A549 (cell line): ENCODE measurements at regions not wholly inside any gene's neighbourhood (a gene's known extent, or its start where the extent isn't known, plus 50 kb on each side); places are given as distances from the start of the nearest gene placed in this dataset.

Experiments
- ATAC-seq, 2 experiments: fragments of 200-7000 bp in 1 of 2; fragments of >200 bp in 1 of 2; cut with Nextera tagmentation in 1 of 2; cut with Tn5 transposase in 1 of 2; 3 replicates each; pipeline versions ENCODE4 v1.8.0 to v1.9.1; 2018 to 2020; ENCODE audit warnings: mild to moderate bottlenecking in 1 of 2, moderate library complexity in 1 of 2
- CTCF ChIA-PET: fragments of 300-600 bp; sonication (Branson Sonifier 250); formaldehyde crosslinking; extraction: SDS; loops from one replicate; lab custom pipeline; 2021; ENCODE audit warnings: antibody characterized with exemption, inconsistent platforms; lab: Yijun Ruan, JAX
- POLR2A ChIA-PET: fragments of 350-600 bp; formaldehyde crosslinking; extraction: SDS; loops from one replicate; lab custom pipeline; 2021; ENCODE audit warnings: antibody characterized with exemption, inconsistent platforms; lab: Yijun Ruan, JAX
- DNase-seq, 2 experiments: peaks; one replicate each; pipeline versions ENCODE4 v3.0.0 to v3.0.0-alpha.2; 2011 to 2016; ENCODE audit warnings: low read depth in 1 of 2, low spot score in 1 of 2
- FAIRE-seq: peaks from 2 replicates; lab custom pipeline; 2011; peaks lifted over from hg19 to GRCh38; lab: Jason Lieb, UNC
- H3K27ac ChIP-seq, 2 experiments: fragments of >200 bp; sonication (Bioruptor Twin); formaldehyde crosslinking; 3 replicates each; pipeline ENCODE4 v1.5.1; 2016 to 2017
- H3K4me1 ChIP-seq: fragments of >200 bp; sonication (Bioruptor Twin); formaldehyde crosslinking; 3 replicates; pipeline ENCODE4 v1.6.1; 2016
- H3K4me2 ChIP-seq: fragments of >200 bp; sonication (Bioruptor Twin); formaldehyde crosslinking; 3 replicates; pipeline ENCODE4 v1.6.1; 2016
- H3K4me3 ChIP-seq: fragments of >200 bp; sonication (Bioruptor Twin); formaldehyde crosslinking; 3 replicates; pipeline ENCODE4 v1.5.1; 2016
- H3K9me3 ChIP-seq: fragments of >200 bp; sonication (Bioruptor Twin); formaldehyde crosslinking; 3 replicates; pipeline ENCODE4 v1.6.1; 2016
- ATOH8 ChIP-seq: fragments of 250-450 bp; sonication (Bioruptor Pico); IDR thresholded peaks from 2 replicates; pipeline ENCODE4 v1.5.0; 2020; ENCODE audit warnings: low read depth, mild to moderate bottlenecking, moderate library complexity
- BCL3 ChIP-seq: fragments of >200 bp; sonication (Bioruptor Twin); formaldehyde crosslinking; IDR thresholded peaks from 3 replicates; pipeline ENCODE4 v1.6.1; 2016
- BHLHE40 ChIP-seq: IDR thresholded peaks from 2 replicates; pipeline ENCODE4 v1.6.1; 2012; ENCODE audit warnings: low read depth, low read length, inconsistent platforms
- CBX2 ChIP-seq: fragments of 200-600 bp; sonication (generic); IDR thresholded peaks from 2 replicates; pipeline ENCODE4 v1.6.1; 2016; ENCODE audit warnings: low read depth, mild to moderate bottlenecking, borderline replicate concordance
- CBX8 ChIP-seq: fragments of 200-600 bp; sonication (generic); IDR thresholded peaks from 2 replicates; pipeline ENCODE4 v1.6.1; 2016
- CEBPB ChIP-seq, 2 experiments: fragments of >200 bp in 1 of 2; sonication (Bioruptor Twin) in 1 of 2; formaldehyde crosslinking in 1 of 2; IDR thresholded peaks; 2 replicates each; pipeline ENCODE4 v1.6.1; 2012 to 2016
- CHD2 ChIP-seq: fragments of 150-350 bp; IDR thresholded peaks from 2 replicates; pipeline ENCODE4 v1.6.1; 2014; ENCODE audit warnings: low read length; ENCODE audit not compliant: partially characterized antibody
- EHF ChIP-seq: fragments of 250-450 bp; sonication (Bioruptor Pico); IDR thresholded peaks from 2 replicates; pipeline ENCODE4 v1.5.0; 2020; ENCODE audit warnings: mild to moderate bottlenecking
- EHMT2 ChIP-seq: fragments of 200-600 bp; sonication (generic); IDR thresholded peaks from 2 replicates; pipeline ENCODE4 v1.6.1; 2016; ENCODE audit warnings: antibody characterized with exemption, low read depth, mild to moderate bottlenecking, moderate library complexity
- EP300 ChIP-seq, 2 experiments: fragments of >200 bp; sonication (Bioruptor Twin); formaldehyde crosslinking; IDR thresholded peaks; 2 replicates in 1 of 2; 3 replicates in 1 of 2; pipeline ENCODE4 v1.6.1; 2016 to 2017
- FOSB ChIP-seq: fragments of 250-450 bp; sonication (Bioruptor Pico); IDR thresholded peaks from 2 replicates; pipeline ENCODE4 v1.5.0; 2020; ENCODE audit warnings: mild to moderate bottlenecking, moderate library complexity
- FOSL2 ChIP-seq, 2 experiments: fragments of 450-650 bp in 1 of 2; fragments of >200 bp in 1 of 2; sonication (Bioruptor Twin) in 1 of 2; formaldehyde crosslinking; IDR thresholded peaks; 2 replicates each; pipeline versions ENCODE4 v1.5.0 to v1.6.1; 2016 to 2020; ENCODE audit warnings: mild to moderate bottlenecking in 1 of 2, moderate library complexity in 1 of 2
- GATA3 ChIP-seq: IDR thresholded peaks from 2 replicates; pipeline ENCODE4 v1.6.1; 2012; ENCODE audit warnings: borderline replicate concordance
- HOXA7 ChIP-seq: fragments of 250-450 bp; sonication (Bioruptor Pico); IDR thresholded peaks from 2 replicates; pipeline ENCODE4 v1.5.0; 2020; ENCODE audit warnings: mild to moderate bottlenecking, moderate library complexity
- HOXB5 ChIP-seq: fragments of 250-450 bp; sonication (Bioruptor Pico); IDR thresholded peaks from 2 replicates; pipeline ENCODE4 v1.5.0; 2020; ENCODE audit warnings: mild to moderate bottlenecking, moderate library complexity
- JUN ChIP-seq, 2 experiments: fragments of >200 bp; sonication (Bioruptor Twin); formaldehyde crosslinking; IDR thresholded peaks; 2 replicates in 1 of 2; 3 replicates in 1 of 2; pipeline ENCODE4 v1.6.1; 2016 to 2017
- JUNB ChIP-seq: fragments of >200 bp; sonication (Bioruptor Twin); formaldehyde crosslinking; IDR thresholded peaks from 2 replicates; pipeline ENCODE4 v1.6.1; 2016
- MAFK ChIP-seq: fragments of 450-650 bp; IDR thresholded peaks from 2 replicates; pipeline ENCODE4 v1.6.1; 2014; ENCODE audit not compliant: partially characterized antibody
- MAZ ChIP-seq: fragments of 150-350 bp; IDR thresholded peaks from 2 replicates; pipeline ENCODE4 v1.6.1; 2014; ENCODE audit warnings: antibody characterized with exemption, low read depth, low read length, borderline replicate concordance
- PHF8 ChIP-seq: fragments of 200-600 bp; sonication (generic); IDR thresholded peaks from 2 replicates; pipeline ENCODE4 v1.6.1; 2016; ENCODE audit warnings: low read depth, mild to moderate bottlenecking, antibody characterized with exemption, moderate library complexity, borderline replicate concordance
- RAD21 ChIP-seq, 2 experiments: fragments of >200 bp in 1 of 2; sonication (Bioruptor Twin) in 1 of 2; formaldehyde crosslinking in 1 of 2; IDR thresholded peaks in 1 of 2; conservative IDR thresholded peaks in 1 of 2; 2 replicates in 1 of 2; 3 replicates in 1 of 2; pipeline ENCODE4 v1.6.1; 2012 to 2018; ENCODE audit warnings: inconsistent platforms in 1 of 2
- RCOR1 ChIP-seq: fragments of 150-350 bp; IDR thresholded peaks from 2 replicates; pipeline ENCODE4 v1.6.1; 2014; ENCODE audit warnings: antibody characterized with exemption, low read length, low read depth
- RFX5 ChIP-seq: fragments of 450-650 bp; IDR thresholded peaks from 2 replicates; pipeline ENCODE4 v1.7.1; 2014; ENCODE audit warnings: antibody characterized with exemption, mild to moderate bottlenecking, moderate library complexity
- RNF2 ChIP-seq: fragments of 200-600 bp; sonication (generic); IDR thresholded peaks from 2 replicates; pipeline ENCODE4 v1.6.1; 2016; ENCODE audit warnings: low read depth, mild to moderate bottlenecking, antibody characterized with exemption, moderate library complexity, borderline replicate concordance
- SREBF2 ChIP-seq: fragments of 450-650 bp; IDR thresholded peaks from 2 replicates; pipeline ENCODE4 v1.6.1; 2014; ENCODE audit warnings: mild to moderate bottlenecking, moderate library complexity
- WGBS: methylation state at CpG from one replicate; pipeline ENCODE4 v1.1.6; 2017; ENCODE audit errors: missing lambda C conversion rate; 5-methylcytosine and 5-hydroxymethylcytosine counted together

GRCh38 chr14:71800878-71801277 is 131.4 kb upstream of the RGS6 start:
- H3K27ac ChIP-seq, result no peak overlapping the region
- DNase-seq (no peak), ATAC-seq (no peak)
- 49% methylated on average over 4 of the region's 4 CpGs for WGBS
- POLR2A ChIA-PET, result no interaction called here
- no peak overlapping the region for H3K4me2 ChIP-seq
- H3K9me3 ChIP-seq, result no peaks in the 10 kb centered on the region
- H3K4me1 ChIP-seq, result peaks cover 24% of the 10 kb centered on the region
- TF ChIP-seq CBX2 (no peak), RFX5 (no peak), SREBF2 (no peak), GATA3 (no peak), RAD21 (conservative IDR thresholded peaks at IDR 0.05 in 1 of 2, IDR thresholded peaks at IDR 0.05 in 1 of 2) (no peak), HOXB5 (CRISPR knock-in tag) (no peak), CHD2 (no peak), FOSB (no peak), JUNB (no peak), HOXA7 (CRISPR knock-in tag) (no peak), MAZ (no peak), RCOR1 (no peak), PHF8 (no peak), RNF2 (no peak), BHLHE40 (no peak), MAFK (no peak), JUN (IDR thresholded peaks at IDR 0.05) (no peak), CBX8 (no peak), FOSL2 (IDR thresholded peaks at IDR 0.05) (no peak), FOSL2 (CRISPR knock-in tag; IDR thresholded peaks at IDR 0.05) (no peak), EHMT2 (no peak)
- TF ChIP-seq, all 56 proteins: peak for 0
- FAIRE-seq, result no peak
- no peak overlapping the region for H3K4me3 ChIP-seq
- CTCF ChIA-PET, result no interaction called here

- DNase-seq (peak; percentile 10 to 68), ATAC-seq (peak in 1 of 2 experiments; percentile 72; a peak in 4 of 6 replicates), FAIRE-seq (no peak)
- peak overlapping the region; percentile 21 to 51; a peak in 4 of 6 replicates for H3K27ac ChIP-seq
- POLR2A ChIA-PET, result no interaction called here
- H3K9me3 ChIP-seq, result no peaks in the 10 kb centered on the region
- CTCF ChIA-PET, result interaction anchor here (0.7 kb wide), 1 partner anchor 50 kb away, joined by 3 read pairs; no protein-coding TSS in a partner anchor
- TF ChIP-seq CEBPB (IDR thresholded peaks at IDR 0.05) (peak; percentile 38 to 62; a peak in 2 of 4 replicates), JUN (IDR thresholded peaks at IDR 0.05) (peak; percentile 25 to 69; a peak in 2 of 5 replicates), ATOH8 (CRISPR knock-in tag) (no peak), BCL3 (peak; percentile 56; the same call in 1 of the 3 replicates), JUNB (peak; percentile 96), GATA3 (peak; percentile 80), FOSL2 (IDR thresholded peaks at IDR 0.05) (peak; percentile 85), FOSL2 (CRISPR knock-in tag; IDR thresholded peaks at IDR 0.05) (peak; percentile 76), RNF2 (no peak), EP300 (IDR thresholded peaks at IDR 0.05) (peak; percentile 17 to 46; a peak in 1 of 5 replicates), HOXA7 (CRISPR knock-in tag) (no peak), EHF (CRISPR knock-in tag) (no peak), SREBF2 (no peak)
- H3K4me3 ChIP-seq, result no peak overlapping the region
- peak overlapping the region; percentile 44 for H3K4me2 ChIP-seq
- 13% methylated on average over 3 of the region's 3 CpGs for WGBS
- peaks cover 23% of the 10 kb centered on the region for H3K4me1 ChIP-seq
These were observed 128.5 kb upstream of the RGS6 start for GRCh38 chr14:71803539-71804260.
